Lower leg skin (tissue), 3 donors: ENCODE measurements at regions not wholly inside any gene's neighbourhood (a gene's known extent, or its start where the extent isn't known, plus 50 kb on each side); places are given as distances from the start of the nearest gene placed in this dataset.

ENCODE experiments used
- CTCF ChIP-seq, 3 donors: fragments of 450-650 bp; IDR thresholded peaks; one replicate each; pipeline ENCODE4 v1.5.1; 2016; ENCODE audit warnings: antibody characterized with exemption in 3 of 3, mild to moderate bottlenecking in 3 of 3, moderate library complexity in 2 of 3
- POLR2A ChIP-seq, 2 donors: fragments of 450-650 bp; IDR thresholded peaks; one replicate each; pipeline ENCODE4 v1.6.1; 2016 to 2017; ENCODE audit warnings: antibody characterized with exemption in 2 of 2, mild to moderate bottlenecking in 1 of 2, moderate library complexity in 1 of 2

DNA sequence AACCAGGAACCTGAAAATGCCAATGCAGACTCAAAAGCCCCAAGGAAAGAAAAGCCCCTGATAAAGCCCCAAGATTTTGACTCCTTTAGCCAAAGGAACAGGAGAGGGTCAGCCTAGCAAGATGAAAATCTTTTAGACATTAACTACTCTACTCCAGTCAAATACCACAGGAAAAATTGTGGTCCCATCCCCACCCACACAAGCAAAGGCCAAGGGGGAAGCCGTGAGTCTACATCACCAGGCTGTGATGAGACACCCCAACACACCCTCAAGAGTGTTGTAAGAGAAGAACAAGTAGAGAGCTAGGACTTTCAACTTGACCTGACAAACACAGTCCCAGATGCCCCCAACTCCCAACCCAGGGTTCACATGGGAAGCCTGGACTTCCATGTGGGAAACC lies 192.8 kb upstream of the NR5A2 start:
- no peak for TF ChIP-seq CTCF (IDR thresholded peaks at IDR 0.05)
- no peak for TF ChIP-seq POLR2A (IDR thresholded peaks at IDR 0.05)
